ENCODE measurements at regions not wholly inside any gene's neighbourhood (a gene's known extent, or its start where the extent isn't known, plus 50 kb on each side); places are given as distances from the start of the nearest gene placed in this dataset.

DNA sequence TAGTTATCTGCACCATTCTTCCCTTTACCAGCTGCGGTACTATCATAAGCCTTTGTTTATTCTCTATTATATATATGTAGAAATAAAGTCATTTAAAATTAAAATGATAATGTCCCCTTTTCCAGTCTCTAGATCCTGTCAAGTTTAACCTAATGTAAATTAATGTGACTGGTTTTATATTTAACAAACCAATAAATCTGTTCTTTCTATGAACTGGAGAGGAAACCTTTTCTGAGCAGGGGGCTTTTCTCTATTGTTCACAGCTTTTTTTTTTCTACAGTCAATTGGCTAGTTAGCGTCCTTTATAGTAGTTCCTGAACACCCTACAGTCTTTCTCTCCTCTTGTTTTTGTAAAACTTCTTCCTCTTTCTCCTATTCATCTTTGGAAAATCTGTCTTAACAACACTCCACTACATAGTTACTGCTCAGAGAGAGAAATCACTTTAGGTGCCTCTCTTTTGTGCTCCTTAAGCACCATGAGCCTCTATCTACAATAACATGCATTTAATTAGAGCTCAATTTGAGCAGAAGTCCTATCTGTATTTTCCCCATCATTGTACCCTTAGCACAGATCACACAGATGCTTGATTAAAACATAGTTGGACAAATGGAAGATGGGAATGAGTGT lies 332.6 kb upstream of the SYT1 start:
- no peak for TF ChIP-seq ZNF565 (CRISPR knock-in tag; conservative IDR thresholded peaks at IDR 0.05; ENCODE audit: low read depth)
- TF ChIP-seq, protein P1, sequence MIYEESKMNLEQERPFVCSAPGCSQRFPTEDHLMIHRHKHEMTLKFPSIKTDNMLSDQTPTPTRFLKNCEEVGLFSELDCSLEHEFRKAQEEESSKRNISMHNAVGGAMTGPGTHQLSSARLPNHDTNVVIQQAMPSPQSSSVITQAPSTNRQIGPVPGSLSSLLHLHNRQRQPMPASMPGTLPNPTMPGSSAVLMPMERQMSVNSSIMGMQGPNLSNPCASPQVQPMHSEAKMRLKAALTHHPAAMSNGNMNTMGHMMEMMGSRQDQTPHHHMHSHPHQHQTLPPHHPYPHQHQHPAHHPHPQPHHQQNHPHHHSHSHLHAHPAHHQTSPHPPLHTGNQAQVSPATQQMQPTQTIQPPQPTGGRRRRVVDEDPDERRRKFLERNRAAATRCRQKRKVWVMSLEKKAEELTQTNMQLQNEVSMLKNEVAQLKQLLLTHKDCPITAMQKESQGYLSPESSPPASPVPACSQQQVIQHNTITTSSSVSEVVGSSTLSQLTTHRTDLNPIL (CRISPR knock-in tag; IDR thresholded peaks at IDR 0.05; ENCODE audit: low read depth) = no peak
- no peak for ATAC-seq

DNA sequence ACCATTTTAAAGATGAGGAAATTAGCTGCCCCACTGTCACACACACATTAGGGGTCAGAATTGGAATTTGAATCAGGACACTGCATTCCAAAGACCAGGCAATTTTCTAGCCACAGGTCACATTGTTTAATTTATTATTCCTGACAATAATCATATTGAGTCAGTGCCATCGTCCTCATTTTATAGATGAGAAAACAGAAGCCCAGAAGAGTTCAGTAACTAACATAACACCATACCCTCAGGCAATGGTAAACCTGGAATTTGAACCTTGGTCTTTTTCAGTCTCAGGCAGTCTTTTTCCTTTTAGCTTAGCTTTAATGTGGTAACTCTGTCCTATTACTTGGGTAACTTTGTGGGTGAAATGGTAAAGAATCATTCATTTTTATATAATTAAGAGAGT lies 330.3 kb upstream of the SYT1 start:
- TF ChIP-seq PPARA (CRISPR knock-in tag; IDR thresholded peaks at IDR 0.05; ENCODE audit: borderline replicate concordance) (no peak), TCF4 (CRISPR knock-in tag; IDR thresholded peaks at IDR 0.05; ENCODE audit: borderline replicate concordance) (no peak), ZC3H10 (CRISPR knock-in tag; IDR thresholded peaks at IDR 0.05) (no peak), RARB (CRISPR knock-in tag; IDR thresholded peaks at IDR 0.05) (no peak), ARNTL (CRISPR knock-in tag; IDR thresholded peaks at IDR 0.05; ENCODE audit: borderline replicate concordance, low read depth) (no peak), ZNF565 (CRISPR knock-in tag; conservative IDR thresholded peaks at IDR 0.05; ENCODE audit: low read depth) (no peak), CSDC2 (CRISPR knock-in tag; IDR thresholded peaks at IDR 0.05) (no peak), SNAI2 (CRISPR knock-in tag; IDR thresholded peaks at IDR 0.05) (no peak), ZFP3 (CRISPR knock-in tag; IDR thresholded peaks at IDR 0.05) (no peak), ZNF70 (CRISPR knock-in tag; IDR thresholded peaks at IDR 0.05) (no peak), BACH2 (CRISPR knock-in tag; IDR thresholded peaks at IDR 0.05; ENCODE audit: borderline replicate concordance) (no peak), TOX (CRISPR knock-in tag; IDR thresholded peaks at IDR 0.05; ENCODE audit: borderline replicate concordance) (no peak), ZFP30 (CRISPR knock-in tag; IDR thresholded peaks at IDR 0.05) (no peak), ZNF8 (CRISPR knock-in tag; IDR thresholded peaks at IDR 0.05) (no peak), OSR1 (CRISPR knock-in tag; IDR thresholded peaks at IDR 0.05) (no peak)
- TF ChIP-seq, protein P2, sequence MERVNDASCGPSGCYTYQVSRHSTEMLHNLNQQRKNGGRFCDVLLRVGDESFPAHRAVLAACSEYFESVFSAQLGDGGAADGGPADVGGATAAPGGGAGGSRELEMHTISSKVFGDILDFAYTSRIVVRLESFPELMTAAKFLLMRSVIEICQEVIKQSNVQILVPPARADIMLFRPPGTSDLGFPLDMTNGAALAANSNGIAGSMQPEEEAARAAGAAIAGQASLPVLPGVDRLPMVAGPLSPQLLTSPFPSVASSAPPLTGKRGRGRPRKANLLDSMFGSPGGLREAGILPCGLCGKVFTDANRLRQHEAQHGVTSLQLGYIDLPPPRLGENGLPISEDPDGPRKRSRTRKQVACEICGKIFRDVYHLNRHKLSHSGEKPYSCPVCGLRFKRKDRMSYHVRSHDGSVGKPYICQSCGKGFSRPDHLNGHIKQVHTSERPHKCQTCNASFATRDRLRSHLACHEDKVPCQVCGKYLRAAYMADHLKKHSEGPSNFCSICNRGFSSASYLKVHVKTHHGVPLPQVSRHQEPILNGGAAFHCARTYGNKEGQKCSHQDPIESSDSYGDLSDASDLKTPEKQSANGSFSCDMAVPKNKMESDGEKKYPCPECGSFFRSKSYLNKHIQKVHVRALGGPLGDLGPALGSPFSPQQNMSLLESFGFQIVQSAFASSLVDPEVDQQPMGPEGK (CRISPR knock-in tag; IDR thresholded peaks at IDR 0.05; ENCODE audit: borderline replicate concordance) = no peak
- TF ChIP-seq, protein P3, sequence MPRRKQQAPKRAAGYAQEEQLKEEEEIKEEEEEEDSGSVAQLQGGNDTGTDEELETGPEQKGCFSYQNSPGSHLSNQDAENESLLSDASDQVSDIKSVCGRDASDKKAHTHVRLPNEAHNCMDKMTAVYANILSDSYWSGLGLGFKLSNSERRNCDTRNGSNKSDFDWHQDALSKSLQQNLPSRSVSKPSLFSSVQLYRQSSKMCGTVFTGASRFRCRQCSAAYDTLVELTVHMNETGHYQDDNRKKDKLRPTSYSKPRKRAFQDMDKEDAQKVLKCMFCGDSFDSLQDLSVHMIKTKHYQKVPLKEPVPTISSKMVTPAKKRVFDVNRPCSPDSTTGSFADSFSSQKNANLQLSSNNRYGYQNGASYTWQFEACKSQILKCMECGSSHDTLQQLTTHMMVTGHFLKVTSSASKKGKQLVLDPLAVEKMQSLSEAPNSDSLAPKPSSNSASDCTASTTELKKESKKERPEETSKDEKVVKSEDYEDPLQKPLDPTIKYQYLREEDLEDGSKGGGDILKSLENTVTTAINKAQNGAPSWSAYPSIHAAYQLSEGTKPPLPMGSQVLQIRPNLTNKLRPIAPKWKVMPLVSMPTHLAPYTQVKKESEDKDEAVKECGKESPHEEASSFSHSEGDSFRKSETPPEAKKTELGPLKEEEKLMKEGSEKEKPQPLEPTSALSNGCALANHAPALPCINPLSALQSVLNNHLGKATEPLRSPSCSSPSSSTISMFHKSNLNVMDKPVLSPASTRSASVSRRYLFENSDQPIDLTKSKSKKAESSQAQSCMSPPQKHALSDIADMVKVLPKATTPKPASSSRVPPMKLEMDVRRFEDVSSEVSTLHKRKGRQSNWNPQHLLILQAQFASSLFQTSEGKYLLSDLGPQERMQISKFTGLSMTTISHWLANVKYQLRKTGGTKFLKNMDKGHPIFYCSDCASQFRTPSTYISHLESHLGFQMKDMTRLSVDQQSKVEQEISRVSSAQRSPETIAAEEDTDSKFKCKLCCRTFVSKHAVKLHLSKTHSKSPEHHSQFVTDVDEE (CRISPR knock-in tag; IDR thresholded peaks at IDR 0.05) = no peak
- TF ChIP-seq, protein P4, sequence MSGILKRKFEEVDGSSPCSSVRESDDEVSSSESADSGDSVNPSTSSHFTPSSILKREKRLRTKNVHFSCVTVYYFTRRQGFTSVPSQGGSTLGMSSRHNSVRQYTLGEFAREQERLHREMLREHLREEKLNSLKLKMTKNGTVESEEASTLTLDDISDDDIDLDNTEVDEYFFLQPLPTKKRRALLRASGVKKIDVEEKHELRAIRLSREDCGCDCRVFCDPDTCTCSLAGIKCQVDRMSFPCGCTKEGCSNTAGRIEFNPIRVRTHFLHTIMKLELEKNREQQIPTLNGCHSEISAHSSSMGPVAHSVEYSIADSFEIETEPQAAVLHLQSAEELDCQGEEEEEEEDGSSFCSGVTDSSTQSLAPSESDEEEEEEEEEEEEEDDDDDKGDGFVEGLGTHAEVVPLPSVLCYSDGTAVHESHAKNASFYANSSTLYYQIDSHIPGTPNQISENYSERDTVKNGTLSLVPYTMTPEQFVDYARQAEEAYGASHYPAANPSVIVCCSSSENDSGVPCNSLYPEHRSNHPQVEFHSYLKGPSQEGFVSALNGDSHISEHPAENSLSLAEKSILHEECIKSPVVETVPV (CRISPR knock-in tag; IDR thresholded peaks at IDR 0.05) = no peak
- ATAC-seq = no peak

GRCh38 chr12:78540606-78541336 lies 323.8 kb upstream of the SYT1 start:
- ATAC-seq = no peak
- TF ChIP-seq CSDC2 (CRISPR knock-in tag; IDR thresholded peaks at IDR 0.05) (no peak), OSR1 (CRISPR knock-in tag; IDR thresholded peaks at IDR 0.05) (no peak), ARNTL (CRISPR knock-in tag; IDR thresholded peaks at IDR 0.05; ENCODE audit: borderline replicate concordance, low read depth) (no peak), ZFP3 (CRISPR knock-in tag; IDR thresholded peaks at IDR 0.05) (no peak), ZNF70 (CRISPR knock-in tag; IDR thresholded peaks at IDR 0.05) (no peak), ZNF565 (CRISPR knock-in tag; conservative IDR thresholded peaks at IDR 0.05; ENCODE audit: low read depth) (no peak), ZC3H10 (CRISPR knock-in tag; IDR thresholded peaks at IDR 0.05) (no peak), TCF4 (CRISPR knock-in tag; IDR thresholded peaks at IDR 0.05; ENCODE audit: borderline replicate concordance) (no peak), SNAI2 (CRISPR knock-in tag; IDR thresholded peaks at IDR 0.05) (no peak), ZFP30 (CRISPR knock-in tag; IDR thresholded peaks at IDR 0.05) (no peak), GLIS3 (CRISPR knock-in tag; IDR thresholded peaks at IDR 0.05) (no peak), ZNF8 (CRISPR knock-in tag; IDR thresholded peaks at IDR 0.05) (no peak), PPARA (CRISPR knock-in tag; IDR thresholded peaks at IDR 0.05; ENCODE audit: borderline replicate concordance) (no peak), ESRRG (CRISPR knock-in tag; IDR thresholded peaks at IDR 0.05) (no peak)
- TF ChIP-seq, protein P3 (CRISPR knock-in tag; IDR thresholded peaks at IDR 0.05) = no peak
- TF ChIP-seq, protein P2 (CRISPR knock-in tag; IDR thresholded peaks at IDR 0.05; ENCODE audit: borderline replicate concordance) = no peak
- TF ChIP-seq, protein P1 (CRISPR knock-in tag; IDR thresholded peaks at IDR 0.05; ENCODE audit: low read depth) = no peak

All from SK-N-SH treated with all-trans-retinoic acid at 6 μM for 48 hours (cell line).